GM23338 (cell line): ENCODE measurements at regions not wholly inside any gene's neighbourhood (a gene's known extent, or its start where the extent isn't known, plus 50 kb on each side); places are given as distances from the start of the nearest gene placed in this dataset.

Experiments
- ATAC-seq: fragments of 200-7000 bp; cut with Tn5 transposase; 3 replicates; pipeline ENCODE4 v1.9.1; 2020
- DNase-seq: peaks from one replicate; pipeline ENCODE4 v3.0.0-alpha.2; 2015; ENCODE audit warnings: low spot score
- H2AFZ ChIP-seq: fragments of 200-600 bp; sonication (generic); 2 replicates; pipeline ENCODE4 v1.8.0; 2016; ENCODE audit warnings: antibody characterized with exemption, mild to moderate bottlenecking, moderate library complexity
- H3F3A ChIP-seq: fragments of 200-600 bp; sonication (generic); replicated peaks from 2 replicates; pipeline ENCODE4 v1.8.0; 2017; ENCODE audit warnings: antibody characterized with exemption, mixed run types, low read depth
- H3K27ac ChIP-seq: fragments of 200-600 bp; sonication (generic); 2 replicates; pipeline ENCODE4 v1.6.1; 2016; ENCODE audit warnings: low read depth
- H3K27me3 ChIP-seq: fragments of 200-600 bp; sonication (generic); 2 replicates; pipeline ENCODE4 v1.8.0; 2016; ENCODE audit warnings: mild to moderate bottlenecking, mixed run types, moderate library complexity; ENCODE audit not compliant: insufficient read depth
- H3K36me3 ChIP-seq: fragments of 200-600 bp; sonication (generic); 2 replicates; pipeline ENCODE4 v1.8.0; 2016; ENCODE audit warnings: mild to moderate bottlenecking; ENCODE audit not compliant: insufficient read depth
- H3K4me1 ChIP-seq: fragments of 200-600 bp; sonication (generic); 2 replicates; pipeline ENCODE4 v1.8.0; 2016; ENCODE audit warnings: mild to moderate bottlenecking, moderate library complexity; ENCODE audit not compliant: insufficient read depth
- H3K4me2 ChIP-seq: fragments of 200-600 bp; sonication (generic); 2 replicates; pipeline ENCODE4 v1.7.1; 2017; ENCODE audit warnings: mixed run types
- H3K4me3 ChIP-seq: fragments of 200-600 bp; sonication (generic); 2 replicates; pipeline ENCODE4 v1.6.1; 2016; ENCODE audit warnings: mixed run types
- H3K79me2 ChIP-seq: fragments of 200-600 bp; sonication (generic); replicated peaks from 2 replicates; pipeline ENCODE4 v1.8.0; 2017; ENCODE audit warnings: mild to moderate bottlenecking; ENCODE audit not compliant: insufficient read depth
- H3K9me2 ChIP-seq: fragments of 200-600 bp; sonication (generic); 2 replicates; pipeline ENCODE4 v1.8.0; 2017; ENCODE audit not compliant: insufficient read depth
- H4K20me1 ChIP-seq: fragments of 200-600 bp; sonication (generic); replicated peaks from 2 replicates; pipeline ENCODE4 v1.8.0; 2017; ENCODE audit warnings: mild to moderate bottlenecking; ENCODE audit not compliant: insufficient read depth
- H3K27ac Mint-ChIP-seq: 2 replicates; pipeline ENCODE4 v1.8.0; 2020; ENCODE audit warnings: inconsistent platforms, mild to moderate bottlenecking, moderate library complexity, mixed read lengths
- H3K27me3 Mint-ChIP-seq: 3 replicates; pipeline ENCODE4 v1.8.0; 2022; ENCODE audit warnings: low read depth, mild to moderate bottlenecking, moderate library complexity, mixed read lengths, inconsistent platforms; ENCODE audit not compliant: insufficient read depth, poor library complexity
- H3K36me3 Mint-ChIP-seq: 3 replicates; pipeline ENCODE4 v1.8.0; 2021; ENCODE audit warnings: low read depth, mild to moderate bottlenecking, inconsistent platforms, moderate library complexity, mixed read lengths
- H3K4me1 Mint-ChIP-seq: 3 replicates; pipeline ENCODE4 v1.8.0; 2020; ENCODE audit warnings: mild to moderate bottlenecking, inconsistent platforms, mixed read lengths
- H3K4me3 Mint-ChIP-seq: 3 replicates; pipeline ENCODE4 v1.8.0; 2021; ENCODE audit warnings: moderate library complexity, mild to moderate bottlenecking, inconsistent platforms, mixed read lengths
- H3K9me3 Mint-ChIP-seq: 3 replicates; pipeline ENCODE4 v1.8.0; 2020; ENCODE audit warnings: moderate library complexity, mild to moderate bottlenecking, inconsistent platforms, mixed read lengths
- CREB1 ChIP-seq: fragments of 250-450 bp; sonication (Bioruptor Pico); IDR thresholded peaks from 2 replicates; pipeline ENCODE4 v1.5.0; 2020; ENCODE audit warnings: low read depth, mild to moderate bottlenecking, moderate library complexity
- EZH2phosphoT487 ChIP-seq: fragments of 200-600 bp; sonication (generic); IDR thresholded peaks from one replicate; pipeline ENCODE4 v1.8.1; 2018; ENCODE audit warnings: antibody characterized with exemption; ENCODE audit not compliant: unreplicated experiment
- NANOG ChIP-seq: IDR thresholded peaks from 2 replicates; pipeline ENCODE4 v1.6.1; 2016; ENCODE audit warnings: antibody characterized with exemption, borderline replicate concordance
- ZNF114 ChIP-seq: fragments of 250-450 bp; sonication (Bioruptor Pico); IDR thresholded peaks from 2 replicates; pipeline ENCODE4 v1.5.0; 2020; ENCODE audit warnings: mild to moderate bottlenecking, moderate library complexity
- ZNF462 ChIP-seq: fragments of 250-450 bp; sonication (Bioruptor Pico); IDR thresholded peaks from 2 replicates; pipeline ENCODE4 v1.5.0; 2020; ENCODE audit warnings: mild to moderate bottlenecking, moderate library complexity
- TF ChIP-seq, protein P1 (sequence below): IDR thresholded peaks from one replicate; pipeline ENCODE4 v1.6.1; 2018; ENCODE audit warnings: antibody characterized with exemption; ENCODE audit not compliant: unreplicated experiment

- no peak overlapping the region for H3K4me3 Mint-ChIP-seq
- no peak for TF ChIP-seq EZH2phosphoT487
- TF ChIP-seq, protein P1, sequence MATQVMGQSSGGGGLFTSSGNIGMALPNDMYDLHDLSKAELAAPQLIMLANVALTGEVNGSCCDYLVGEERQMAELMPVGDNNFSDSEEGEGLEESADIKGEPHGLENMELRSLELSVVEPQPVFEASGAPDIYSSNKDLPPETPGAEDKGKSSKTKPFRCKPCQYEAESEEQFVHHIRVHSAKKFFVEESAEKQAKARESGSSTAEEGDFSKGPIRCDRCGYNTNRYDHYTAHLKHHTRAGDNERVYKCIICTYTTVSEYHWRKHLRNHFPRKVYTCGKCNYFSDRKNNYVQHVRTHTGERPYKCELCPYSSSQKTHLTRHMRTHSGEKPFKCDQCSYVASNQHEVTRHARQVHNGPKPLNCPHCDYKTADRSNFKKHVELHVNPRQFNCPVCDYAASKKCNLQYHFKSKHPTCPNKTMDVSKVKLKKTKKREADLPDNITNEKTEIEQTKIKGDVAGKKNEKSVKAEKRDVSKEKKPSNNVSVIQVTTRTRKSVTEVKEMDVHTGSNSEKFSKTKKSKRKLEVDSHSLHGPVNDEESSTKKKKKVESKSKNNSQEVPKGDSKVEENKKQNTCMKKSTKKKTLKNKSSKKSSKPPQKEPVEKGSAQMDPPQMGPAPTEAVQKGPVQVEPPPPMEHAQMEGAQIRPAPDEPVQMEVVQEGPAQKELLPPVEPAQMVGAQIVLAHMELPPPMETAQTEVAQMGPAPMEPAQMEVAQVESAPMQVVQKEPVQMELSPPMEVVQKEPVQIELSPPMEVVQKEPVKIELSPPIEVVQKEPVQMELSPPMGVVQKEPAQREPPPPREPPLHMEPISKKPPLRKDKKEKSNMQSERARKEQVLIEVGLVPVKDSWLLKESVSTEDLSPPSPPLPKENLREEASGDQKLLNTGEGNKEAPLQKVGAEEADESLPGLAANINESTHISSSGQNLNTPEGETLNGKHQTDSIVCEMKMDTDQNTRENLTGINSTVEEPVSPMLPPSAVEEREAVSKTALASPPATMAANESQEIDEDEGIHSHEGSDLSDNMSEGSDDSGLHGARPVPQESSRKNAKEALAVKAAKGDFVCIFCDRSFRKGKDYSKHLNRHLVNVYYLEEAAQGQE = no peak
- H3K27me3 ChIP-seq = no peaks in the 10 kb centered on the region
- H3F3A ChIP-seq = no peaks in the 10 kb centered on the region
- no peaks in the 10 kb centered on the region for H3K36me3 ChIP-seq
- peaks cover 6% of the 10 kb centered on the region for H3K9me2 ChIP-seq
- H3K27ac ChIP-seq = no peak overlapping the region
- no peaks in the 10 kb centered on the region for H3K4me1 Mint-ChIP-seq
- no peaks in the 10 kb centered on the region for H3K9me3 Mint-ChIP-seq
- H3K36me3 Mint-ChIP-seq = no peaks in the 10 kb centered on the region
- H3K79me2 ChIP-seq = no peaks in the 10 kb centered on the region
- no peak overlapping the region for H3K4me3 ChIP-seq
- H3K4me2 ChIP-seq = no peak overlapping the region
- no peaks in the 10 kb centered on the region for H4K20me1 ChIP-seq
- no peaks in the 10 kb centered on the region for H3K27me3 Mint-ChIP-seq
- no peak for ATAC-seq
- no peak overlapping the region for H2AFZ ChIP-seq
- no peak for DNase-seq
- H3K27ac Mint-ChIP-seq = no peak overlapping the region
- no peaks in the 10 kb centered on the region for H3K4me1 ChIP-seq
These were observed 192.6 kb upstream of the LPP start for GRCh38 chr3:187961366-187961765.

- ATAC-seq (peak; percentile 48), DNase-seq (peak; percentile 31)
- H3K27me3 ChIP-seq = no peaks in the 10 kb centered on the region
- Mint-ChIP-seq H3K9me3 (no peaks in the 10 kb centered on the region), H3K4me1 (no peaks in the 10 kb centered on the region), H3K27me3 (no peaks in the 10 kb centered on the region), H3K36me3 (no peaks in the 10 kb centered on the region), H3K27ac (no peak overlapping the region), H3K4me3 (no peak overlapping the region)
- H2AFZ ChIP-seq = 0 out of 2 replicates have a peak overlapping the region, but pooled peaks have one; percentile 53
- no peaks in the 10 kb centered on the region for H3F3A ChIP-seq
- H4K20me1 ChIP-seq = no peaks in the 10 kb centered on the region
- no peak overlapping the region for H3K27ac ChIP-seq
- H3K4me3 ChIP-seq = no peak overlapping the region
- H3K4me1 ChIP-seq = no peaks in the 10 kb centered on the region
- no peaks in the 10 kb centered on the region for H3K36me3 ChIP-seq
- no peaks in the 10 kb centered on the region for H3K79me2 ChIP-seq
- H3K4me2 ChIP-seq = no peak overlapping the region
- peaks cover 6% of the 10 kb centered on the region for H3K9me2 ChIP-seq
- no peak for TF ChIP-seq ZNF114 (CRISPR knock-in tag)
- TF ChIP-seq NANOG = no peak
- TF ChIP-seq CREB1 (CRISPR knock-in tag) = no peak
- no peak for TF ChIP-seq ZNF462
- TF ChIP-seq, protein P1 = no peak
These were observed 190.8 kb upstream of the LPP start for GRCh38 chr3:187963003-187963676.
